Urinary bladder (tissue), 3 donors: ENCODE measurements at regions not wholly inside any gene's neighbourhood (a gene's known extent, or its start where the extent isn't known, plus 50 kb on each side); places are given as distances from the start of the nearest gene placed in this dataset.
"Not testable (repeated sequence)": the region's sequence is repeated elsewhere in the genome, so short reads cannot be mapped to it uniquely, and the experiment has no call there.

Source experiments
- DNase-seq: peaks from one replicate; pipeline ENCODE4 v3.0.0-alpha.2; 2015; ENCODE audit errors: extremely low spot score
- H3K27ac ChIP-seq: one replicate; pipeline ENCODE4 v1.5.1; 2013; ENCODE audit warnings: low read depth, mild to moderate bottlenecking, moderate library complexity
- H3K36me3 ChIP-seq: one replicate; pipeline ENCODE4 v1.6.1; 2013; ENCODE audit warnings: mild to moderate bottlenecking, moderate library complexity; ENCODE audit not compliant: insufficient read depth
- H3K4me1 ChIP-seq: one replicate; pipeline ENCODE4 v1.6.1; 2013; ENCODE audit warnings: mild to moderate bottlenecking, moderate library complexity; ENCODE audit not compliant: insufficient read depth
- H3K4me3 ChIP-seq: one replicate; pipeline ENCODE4 v1.5.1; 2013; ENCODE audit warnings: low read depth, low read length
- WGBS: extraction: QIAGEN DNeasy Blood & Tissue Kit; methylation state at CpG from one replicate; pipeline ENCODE4 v1.1.7; 2013; 5-methylcytosine and 5-hydroxymethylcytosine counted together
- donor health status: healthy with polysubstance abuse.
- donor health status: healthy.

- H3K4me3 ChIP-seq, DNase-seq: not testable (repeated sequence)
- WGBS: no CpG with 5 or more reads among the region's 1 CpG
These were observed 301.6 kb upstream of the PLGLB2 start for GRCh38 chr2:87446313-87446696.

GRCh38 chr2:87449462-87449980 lies 298.4 kb upstream of the PLGLB2 start:
- not testable (repeated sequence) for H3K36me3 ChIP-seq, H3K27ac ChIP-seq, H3K4me1 ChIP-seq, H3K4me3 ChIP-seq, DNase-seq
- 94% methylated on average over 2 of the region's 3 CpGs for WGBS

More at GRCh38 chr2:87446313-87446696, 301.6 kb upstream of the PLGLB2 start:
- H3K27ac ChIP-seq, H3K36me3 ChIP-seq, H3K4me1 ChIP-seq: not testable (repeated sequence)

- DNase-seq, H3K4me3 ChIP-seq, H3K4me1 ChIP-seq, H3K27ac ChIP-seq, H3K36me3 ChIP-seq: not testable (repeated sequence)
- 74% methylated on average over 4 of the region's 4 CpGs for WGBS
These were observed 295.7 kb upstream of the PLGLB2 start for GRCh38 chr2:87452193-87452592.

- WGBS: 33% methylated on average over 1 of the region's 1 CpG
- DNase-seq, H3K27ac ChIP-seq, H3K4me3 ChIP-seq, H3K4me1 ChIP-seq, H3K36me3 ChIP-seq: not testable (repeated sequence)
These were observed 295.0 kb upstream of the PLGLB2 start for GRCh38 chr2:87452861-87453260.

GRCh38 chr2:87453965-87454364 lies 293.9 kb upstream of the PLGLB2 start:
- H3K27ac ChIP-seq: not testable (repeated sequence)
- 35% methylated on average over 1 of the region's 1 CpG for WGBS

GRCh38 chr2:87454421-87454820 lies 293.5 kb upstream of the PLGLB2 start:
- not testable (repeated sequence) for DNase-seq, H3K36me3 ChIP-seq, H3K4me1 ChIP-seq, H3K4me3 ChIP-seq, H3K27ac ChIP-seq
- 26% methylated on average over 2 of the region's 2 CpGs for WGBS

More at GRCh38 chr2:87453965-87454364, 293.9 kb upstream of the PLGLB2 start:
- not testable (repeated sequence) for DNase-seq, H3K4me1 ChIP-seq, H3K36me3 ChIP-seq, H3K4me3 ChIP-seq

GRCh38 chr2:87455209-87455853 lies 292.6 kb upstream of the PLGLB2 start:
- H3K4me1 ChIP-seq, H3K27ac ChIP-seq, DNase-seq, H3K36me3 ChIP-seq, H3K4me3 ChIP-seq: not testable (repeated sequence)
- under 1% methylated on average over 10 of the region's 13 CpGs for WGBS

- not testable (repeated sequence) for H3K27ac ChIP-seq, H3K4me3 ChIP-seq, DNase-seq, H3K36me3 ChIP-seq, H3K4me1 ChIP-seq
- 8% methylated on average over 4 of the region's 9 CpGs for WGBS
These were observed 292.0 kb upstream of the PLGLB2 start for GRCh38 chr2:87455854-87456249.

GRCh38 chr2:87456477-87457128 lies 291.3 kb upstream of the PLGLB2 start:
- DNase-seq, H3K4me3 ChIP-seq, H3K27ac ChIP-seq, H3K4me1 ChIP-seq, H3K36me3 ChIP-seq: not testable (repeated sequence)
- WGBS: 20% methylated on average over 10 of the region's 17 CpGs

- not testable (repeated sequence) for H3K27ac ChIP-seq, H3K4me3 ChIP-seq, H3K36me3 ChIP-seq, DNase-seq, H3K4me1 ChIP-seq
- WGBS: 29% methylated on average over 4 of the region's 8 CpGs
These were observed 290.8 kb upstream of the PLGLB2 start for GRCh38 chr2:87457129-87457499.

- H3K4me1 ChIP-seq, H3K36me3 ChIP-seq, H3K27ac ChIP-seq, DNase-seq, H3K4me3 ChIP-seq: not testable (repeated sequence)
- no CpG with 5 or more reads among the region's 3 CpGs for whole genome bisulfite sequencing
These were observed 288.9 kb upstream of the PLGLB2 start for GRCh38 chr2:87458938-87459337.

- not testable (repeated sequence) for H3K4me3 ChIP-seq, H3K36me3 ChIP-seq, DNase-seq, H3K27ac ChIP-seq, H3K4me1 ChIP-seq
- 44% methylated on average over 1 of the region's 2 CpGs for WGBS
These were observed 287.8 kb upstream of the PLGLB2 start for GRCh38 chr2:87460104-87460503.

GRCh38 chr2:87460662-87461061 lies 287.2 kb upstream of the PLGLB2 start:
- WGBS: no CpG with 5 or more reads among the region's 1 CpG
- H3K4me3 ChIP-seq, H3K27ac ChIP-seq, H3K4me1 ChIP-seq, DNase-seq, H3K36me3 ChIP-seq: not testable (repeated sequence)

- H3K4me1 ChIP-seq, H3K4me3 ChIP-seq, H3K27ac ChIP-seq, DNase-seq, H3K36me3 ChIP-seq: not testable (repeated sequence)
- WGBS: 96% methylated on average over 4 of the region's 4 CpGs
These were observed 286.2 kb upstream of the PLGLB2 start for GRCh38 chr2:87461671-87462070.
